ENCODE measurements at regions not wholly inside any gene's neighbourhood (a gene's known extent, or its start where the extent isn't known, plus 50 kb on each side); places are given as distances from the start of the nearest gene placed in this dataset.

- TF ChIP-seq CHD1 (IDR thresholded peaks at IDR 0.05; ENCODE audit: low read depth, low read length) = no peak
- no peak for TF ChIP-seq SIRT6 (IDR thresholded peaks at IDR 0.05; ENCODE audit: low read length)
- TF ChIP-seq MAFK (IDR thresholded peaks at IDR 0.05; ENCODE audit: low read depth, low read length) = no peak
These were observed 127.9 kb upstream of the HS3ST3A1 start (continued) for GRCh38 chr17:13729466-13730134.

All from H1 (cell line).